ENCODE measurements at regions not wholly inside any gene's neighbourhood (a gene's known extent, or its start where the extent isn't known, plus 50 kb on each side); places are given as distances from the start of the nearest gene placed in this dataset.
"Not testable (repeated sequence)": the region's sequence is repeated elsewhere in the genome, so short reads cannot be mapped to it uniquely, and the experiment has no call there.

GRCh38 chr4:27442661-27443060 is 582.0 kb downstream of the STIM2 start:
- TF ChIP-seq, protein P1, sequence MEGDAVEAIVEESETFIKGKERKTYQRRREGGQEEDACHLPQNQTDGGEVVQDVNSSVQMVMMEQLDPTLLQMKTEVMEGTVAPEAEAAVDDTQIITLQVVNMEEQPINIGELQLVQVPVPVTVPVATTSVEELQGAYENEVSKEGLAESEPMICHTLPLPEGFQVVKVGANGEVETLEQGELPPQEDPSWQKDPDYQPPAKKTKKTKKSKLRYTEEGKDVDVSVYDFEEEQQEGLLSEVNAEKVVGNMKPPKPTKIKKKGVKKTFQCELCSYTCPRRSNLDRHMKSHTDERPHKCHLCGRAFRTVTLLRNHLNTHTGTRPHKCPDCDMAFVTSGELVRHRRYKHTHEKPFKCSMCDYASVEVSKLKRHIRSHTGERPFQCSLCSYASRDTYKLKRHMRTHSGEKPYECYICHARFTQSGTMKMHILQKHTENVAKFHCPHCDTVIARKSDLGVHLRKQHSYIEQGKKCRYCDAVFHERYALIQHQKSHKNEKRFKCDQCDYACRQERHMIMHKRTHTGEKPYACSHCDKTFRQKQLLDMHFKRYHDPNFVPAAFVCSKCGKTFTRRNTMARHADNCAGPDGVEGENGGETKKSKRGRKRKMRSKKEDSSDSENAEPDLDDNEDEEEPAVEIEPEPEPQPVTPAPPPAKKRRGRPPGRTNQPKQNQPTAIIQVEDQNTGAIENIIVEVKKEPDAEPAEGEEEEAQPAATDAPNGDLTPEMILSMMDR (IDR thresholded peaks at IDR 0.05; ENCODE audit: insufficient read depth, low read length): not testable (repeated sequence)
- TF ChIP-seq, protein P2, sequence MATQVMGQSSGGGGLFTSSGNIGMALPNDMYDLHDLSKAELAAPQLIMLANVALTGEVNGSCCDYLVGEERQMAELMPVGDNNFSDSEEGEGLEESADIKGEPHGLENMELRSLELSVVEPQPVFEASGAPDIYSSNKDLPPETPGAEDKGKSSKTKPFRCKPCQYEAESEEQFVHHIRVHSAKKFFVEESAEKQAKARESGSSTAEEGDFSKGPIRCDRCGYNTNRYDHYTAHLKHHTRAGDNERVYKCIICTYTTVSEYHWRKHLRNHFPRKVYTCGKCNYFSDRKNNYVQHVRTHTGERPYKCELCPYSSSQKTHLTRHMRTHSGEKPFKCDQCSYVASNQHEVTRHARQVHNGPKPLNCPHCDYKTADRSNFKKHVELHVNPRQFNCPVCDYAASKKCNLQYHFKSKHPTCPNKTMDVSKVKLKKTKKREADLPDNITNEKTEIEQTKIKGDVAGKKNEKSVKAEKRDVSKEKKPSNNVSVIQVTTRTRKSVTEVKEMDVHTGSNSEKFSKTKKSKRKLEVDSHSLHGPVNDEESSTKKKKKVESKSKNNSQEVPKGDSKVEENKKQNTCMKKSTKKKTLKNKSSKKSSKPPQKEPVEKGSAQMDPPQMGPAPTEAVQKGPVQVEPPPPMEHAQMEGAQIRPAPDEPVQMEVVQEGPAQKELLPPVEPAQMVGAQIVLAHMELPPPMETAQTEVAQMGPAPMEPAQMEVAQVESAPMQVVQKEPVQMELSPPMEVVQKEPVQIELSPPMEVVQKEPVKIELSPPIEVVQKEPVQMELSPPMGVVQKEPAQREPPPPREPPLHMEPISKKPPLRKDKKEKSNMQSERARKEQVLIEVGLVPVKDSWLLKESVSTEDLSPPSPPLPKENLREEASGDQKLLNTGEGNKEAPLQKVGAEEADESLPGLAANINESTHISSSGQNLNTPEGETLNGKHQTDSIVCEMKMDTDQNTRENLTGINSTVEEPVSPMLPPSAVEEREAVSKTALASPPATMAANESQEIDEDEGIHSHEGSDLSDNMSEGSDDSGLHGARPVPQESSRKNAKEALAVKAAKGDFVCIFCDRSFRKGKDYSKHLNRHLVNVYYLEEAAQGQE (IDR thresholded peaks at IDR 0.05; ENCODE audit: insufficient replicate concordance, low read depth): not testable (repeated sequence)
- not testable (repeated sequence) for TF ChIP-seq POLR2AphosphoS5 (IDR thresholded peaks at IDR 0.05; ENCODE audit: low read depth); SPI1 (IDR thresholded peaks at IDR 0.05; ENCODE audit: borderline replicate concordance, low read depth); GABPA (IDR thresholded peaks at IDR 0.05; ENCODE audit: low read depth)

Data from HL-60 (cell line).